ENCODE measurements at regions not wholly inside any gene's neighbourhood (a gene's known extent, or its start where the extent isn't known, plus 50 kb on each side); places are given as distances from the start of the nearest gene placed in this dataset.
"Not testable (repeated sequence)": the region's sequence is repeated elsewhere in the genome, so short reads cannot be mapped to it uniquely, and the experiment has no call there.

DNA sequence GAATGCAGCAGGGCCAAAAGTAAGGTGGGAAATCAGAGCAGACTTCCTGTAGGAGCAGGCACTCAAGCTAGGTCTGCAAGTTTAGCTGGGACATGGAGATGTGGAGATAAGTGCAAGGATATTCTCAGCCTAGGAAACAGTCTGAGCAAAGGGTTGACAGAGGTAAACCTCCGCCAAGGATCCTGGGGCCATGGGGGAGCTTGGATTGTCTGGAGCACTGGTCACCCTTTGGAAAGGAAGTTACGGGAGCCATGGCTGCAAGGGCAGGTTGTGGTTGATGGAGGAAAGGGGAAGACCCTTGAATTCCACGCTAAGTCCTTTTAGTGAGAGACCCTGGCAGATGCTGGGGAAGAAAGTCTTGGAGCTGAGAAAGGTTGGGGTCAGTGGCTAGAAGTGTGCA is 150.9 kb downstream of the PTPRU start:
- Mint-ChIP-seq H3K27me3 (ENCODE audit: insufficient read depth, low read depth) (peaks cover 6% of the 10 kb centered on the region), H3K4me1 (peaks cover 11% of the 10 kb centered on the region), H3K36me3 (no peaks in the 10 kb centered on the region), H3K4me3 (no peak overlapping the region), H3K9me3 (no peaks in the 10 kb centered on the region), H3K27ac (no peak overlapping the region)
- H3K27ac ChIP-seq, result no peak overlapping the region
- no peaks in the 10 kb centered on the region for H3K9me3 ChIP-seq (ENCODE audit: low read depth)
- no peaks in the 10 kb centered on the region for H3F3A ChIP-seq (ENCODE audit: low read depth)
- no peaks in the 10 kb centered on the region for H3K27me3 ChIP-seq
- TF ChIP-seq EZH2 (IDR thresholded peaks at IDR 0.05), result no peak
- TF ChIP-seq, protein P1, sequence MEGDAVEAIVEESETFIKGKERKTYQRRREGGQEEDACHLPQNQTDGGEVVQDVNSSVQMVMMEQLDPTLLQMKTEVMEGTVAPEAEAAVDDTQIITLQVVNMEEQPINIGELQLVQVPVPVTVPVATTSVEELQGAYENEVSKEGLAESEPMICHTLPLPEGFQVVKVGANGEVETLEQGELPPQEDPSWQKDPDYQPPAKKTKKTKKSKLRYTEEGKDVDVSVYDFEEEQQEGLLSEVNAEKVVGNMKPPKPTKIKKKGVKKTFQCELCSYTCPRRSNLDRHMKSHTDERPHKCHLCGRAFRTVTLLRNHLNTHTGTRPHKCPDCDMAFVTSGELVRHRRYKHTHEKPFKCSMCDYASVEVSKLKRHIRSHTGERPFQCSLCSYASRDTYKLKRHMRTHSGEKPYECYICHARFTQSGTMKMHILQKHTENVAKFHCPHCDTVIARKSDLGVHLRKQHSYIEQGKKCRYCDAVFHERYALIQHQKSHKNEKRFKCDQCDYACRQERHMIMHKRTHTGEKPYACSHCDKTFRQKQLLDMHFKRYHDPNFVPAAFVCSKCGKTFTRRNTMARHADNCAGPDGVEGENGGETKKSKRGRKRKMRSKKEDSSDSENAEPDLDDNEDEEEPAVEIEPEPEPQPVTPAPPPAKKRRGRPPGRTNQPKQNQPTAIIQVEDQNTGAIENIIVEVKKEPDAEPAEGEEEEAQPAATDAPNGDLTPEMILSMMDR (IDR thresholded peaks at IDR 0.05), result no peak
- no peak overlapping the region for H3K4me3 ChIP-seq
- H3K9ac ChIP-seq, result no peak overlapping the region
- no peaks in the 10 kb centered on the region for H4K20me1 ChIP-seq (ENCODE audit: low read depth)
- no peak overlapping the region for H2AFZ ChIP-seq (replicated peaks)
- H3K4me2 ChIP-seq, result no peak overlapping the region
- no peaks in the 10 kb centered on the region for H3K79me2 ChIP-seq (ENCODE audit: low read depth)
- no peak for DNase-seq (ENCODE audit: low spot score)
- H3K36me3 ChIP-seq, result no peaks in the 10 kb centered on the region
- H3K4me1 ChIP-seq, result peaks cover 6% of the 10 kb centered on the region

DNA sequence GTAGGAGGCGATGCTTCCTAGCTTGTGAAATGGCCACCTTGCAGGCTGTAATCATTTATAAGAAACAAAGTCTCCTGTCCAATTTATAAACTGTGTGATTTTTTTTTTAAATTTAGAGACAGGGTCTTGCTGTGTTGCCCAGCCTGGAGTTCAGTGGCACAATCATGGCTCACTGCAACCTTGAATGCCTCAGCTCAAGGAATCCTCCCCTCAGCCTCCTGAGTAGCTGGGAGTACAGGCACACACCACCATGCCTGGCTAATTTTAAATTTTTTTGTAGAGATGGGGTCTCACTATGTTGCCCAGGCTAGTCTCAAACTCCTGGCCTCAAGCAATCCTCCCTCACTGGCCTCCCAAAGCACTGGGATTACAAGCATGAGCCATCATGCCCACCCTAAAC is 150.1 kb downstream of the PTPRU start:
- H3K27ac Mint-ChIP-seq; H4K20me1 ChIP-seq (ENCODE audit: low read depth); H2AFZ ChIP-seq (replicated peaks); H3K4me3 Mint-ChIP-seq; H3K27me3 ChIP-seq; H3K4me3 ChIP-seq; H3K36me3 ChIP-seq; H3K27ac ChIP-seq; H3K4me1 ChIP-seq; DNase-seq (ENCODE audit: low spot score); H3K9me3 ChIP-seq (ENCODE audit: low read depth); H3K9me3 Mint-ChIP-seq; H3K9ac ChIP-seq; H3K36me3 Mint-ChIP-seq; H3K4me2 ChIP-seq; H3K27me3 Mint-ChIP-seq (ENCODE audit: insufficient read depth, low read depth); H3K79me2 ChIP-seq (ENCODE audit: low read depth); H3F3A ChIP-seq (ENCODE audit: low read depth): not testable (repeated sequence)
- H3K4me1 Mint-ChIP-seq, result peaks cover 11% of the 10 kb centered on the region

DNA sequence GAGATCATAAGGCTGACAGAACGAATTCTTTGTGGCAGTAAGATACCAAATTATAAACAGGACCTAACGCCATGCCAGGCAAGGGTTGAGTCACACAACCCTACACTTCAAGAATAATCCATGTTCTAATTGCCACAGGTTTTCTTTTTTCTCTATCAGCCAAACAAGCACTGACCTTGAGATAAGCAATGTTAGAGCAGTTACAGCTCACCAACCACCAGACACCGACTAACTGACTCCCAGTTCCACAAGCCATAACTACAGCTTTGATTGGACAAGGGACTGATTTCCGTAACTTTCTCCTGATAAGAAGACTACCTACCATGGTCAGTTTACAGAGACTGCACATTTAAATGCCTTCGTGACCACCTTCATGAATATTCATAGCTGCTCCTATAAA is 149.6 kb downstream of the PTPRU start:
- Histone ChIP-seq H3K79me2 (ENCODE audit: low read depth) (no peaks in the 10 kb centered on the region), H3K4me2 (no peak overlapping the region), H3K9me3 (ENCODE audit: low read depth) (no peaks in the 10 kb centered on the region), H3F3A (ENCODE audit: low read depth) (no peaks in the 10 kb centered on the region), H3K27me3 (no peaks in the 10 kb centered on the region), H3K27ac (no peak overlapping the region), H2AFZ (replicated peaks) (no peak overlapping the region), H3K9ac (no peak overlapping the region), H3K4me1 (peaks cover 6% of the 10 kb centered on the region), H3K36me3 (no peaks in the 10 kb centered on the region), H3K4me3 (no peak overlapping the region), H4K20me1 (ENCODE audit: low read depth) (no peaks in the 10 kb centered on the region)
- Mint-ChIP-seq H3K4me1 (peaks cover 11% of the 10 kb centered on the region), H3K36me3 (no peaks in the 10 kb centered on the region), H3K27me3 (ENCODE audit: insufficient read depth, low read depth) (peaks cover 6% of the 10 kb centered on the region), H3K4me3 (no peak overlapping the region), H3K9me3 (no peaks in the 10 kb centered on the region), H3K27ac (no peak overlapping the region)
- no peak for DNase-seq (ENCODE audit: low spot score)
- no peak for TF ChIP-seq EZH2phosphoT487 (IDR thresholded peaks at IDR 0.05)
- TF ChIP-seq, protein P1 (IDR thresholded peaks at IDR 0.05), result no peak
- no peak for TF ChIP-seq EZH2 (IDR thresholded peaks at IDR 0.05)

DNA sequence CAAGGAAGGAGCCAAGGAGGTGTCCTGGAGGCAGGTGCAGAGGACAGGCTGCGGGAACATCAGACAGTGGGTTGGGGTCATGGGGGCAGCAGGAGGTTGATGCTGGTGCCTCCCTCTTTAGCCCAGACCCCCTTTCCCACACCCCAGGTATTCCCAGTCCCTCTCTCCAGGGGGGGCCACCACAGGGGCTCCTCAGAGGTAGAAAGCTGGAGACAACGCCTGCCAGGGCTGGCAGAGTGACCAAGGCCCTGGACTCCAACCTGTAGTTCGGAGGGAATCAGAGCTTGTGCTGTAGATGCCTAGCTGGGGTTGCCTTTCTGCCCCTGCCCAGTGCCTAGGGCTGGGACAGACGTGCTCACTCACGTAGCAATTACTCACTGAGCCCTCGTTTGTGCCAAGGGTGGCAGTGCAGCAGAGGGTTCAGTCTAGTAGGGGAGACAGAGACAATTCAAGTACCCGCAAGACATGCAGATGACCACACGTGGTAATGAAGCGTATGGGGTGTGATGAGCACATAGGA is 148.2 kb downstream of the PTPRU start:
- Histone ChIP-seq H3K79me2 (ENCODE audit: low read depth) (no peaks in the 10 kb centered on the region), H3K9me3 (ENCODE audit: low read depth) (no peaks in the 10 kb centered on the region), H2AFZ (replicated peaks) (no peak overlapping the region), H3K36me3 (no peaks in the 10 kb centered on the region), H4K20me1 (ENCODE audit: low read depth) (no peaks in the 10 kb centered on the region), H3K9ac (no peak overlapping the region), H3K4me1 (peaks cover 3% of the 10 kb centered on the region), H3F3A (ENCODE audit: low read depth) (no peaks in the 10 kb centered on the region), H3K4me3 (no peak overlapping the region), H3K27me3 (no peaks in the 10 kb centered on the region), H3K4me2 (no peak overlapping the region), H3K27ac (no peak overlapping the region)
- Mint-ChIP-seq H3K4me1 (peaks cover 11% of the 10 kb centered on the region), H3K4me3 (no peak overlapping the region), H3K36me3 (no peaks in the 10 kb centered on the region), H3K27ac (peak overlapping the region; percentile 8), H3K9me3 (peaks cover 5% of the 10 kb centered on the region), H3K27me3 (ENCODE audit: insufficient read depth, low read depth) (no peaks in the 10 kb centered on the region)
- TF ChIP-seq EZH2phosphoT487 (IDR thresholded peaks at IDR 0.05) (no peak), EZH2 (IDR thresholded peaks at IDR 0.05) (no peak)
- TF ChIP-seq, protein P1 (IDR thresholded peaks at IDR 0.05), result no peak
- DNase-seq (ENCODE audit: low spot score), result no peak

Measured in neural progenitor cell (in vitro differentiated cells).